ENCODE measurements at regions not wholly inside any gene's neighbourhood (a gene's known extent, or its start where the extent isn't known, plus 50 kb on each side); places are given as distances from the start of the nearest gene placed in this dataset.

DNA sequence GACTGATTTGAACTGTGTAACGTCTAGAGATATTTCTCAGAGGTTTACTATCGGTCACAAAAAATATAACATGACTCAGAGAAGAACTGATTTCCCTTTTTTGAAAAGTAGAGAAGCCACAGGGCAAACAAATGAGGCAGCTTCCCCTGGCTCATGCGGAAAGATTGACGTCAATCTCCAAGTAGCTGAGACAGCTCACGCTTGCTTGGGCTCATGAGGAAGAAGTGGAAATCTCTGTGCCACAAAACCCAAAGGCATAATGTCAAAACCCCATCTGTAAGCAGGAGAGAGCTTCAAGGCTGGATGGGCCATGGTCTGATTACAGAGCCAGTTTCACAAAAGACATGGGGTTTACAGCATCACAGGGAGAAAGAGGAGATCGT, 188.1 kb downstream of the ARL4C start:
- DNase-seq (ENCODE audit: extremely low read depth, low read depth) = no peak

DNA sequence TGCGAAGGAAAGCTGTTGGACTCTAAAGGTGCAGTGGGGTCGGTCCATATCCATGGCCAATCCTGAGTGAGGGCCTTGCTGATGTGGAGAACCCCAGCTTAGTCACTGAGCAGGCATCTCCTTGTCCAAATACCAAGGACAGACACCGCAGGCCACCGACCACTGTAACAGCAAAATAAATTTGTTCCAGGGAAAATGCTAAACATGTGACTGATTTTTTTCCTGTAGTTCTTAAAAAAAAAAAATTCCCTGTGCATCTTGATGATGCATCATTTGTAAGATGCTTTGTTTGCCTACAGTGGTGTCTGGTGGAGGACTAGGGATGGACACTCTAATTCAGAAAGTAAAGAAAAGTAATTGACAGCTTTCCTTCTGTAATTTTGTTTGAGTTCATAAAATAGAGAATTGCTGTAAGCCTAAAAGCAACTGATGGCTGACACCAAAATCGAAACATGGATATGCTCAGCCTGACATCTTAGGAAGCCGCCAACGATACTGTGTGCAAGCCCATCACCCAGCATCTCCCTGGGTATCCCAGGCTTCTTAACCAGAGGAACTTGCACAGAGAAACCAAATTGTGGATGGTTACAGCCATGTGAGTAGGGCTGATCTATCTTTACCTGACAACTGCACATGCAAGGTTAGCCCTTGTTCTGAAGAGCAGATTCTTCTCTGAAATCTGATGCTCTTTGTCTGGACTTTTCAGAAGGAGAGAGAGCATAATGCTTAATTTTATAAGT, 188.6 kb downstream of the ARL4C start:
- no peak for DNase-seq (ENCODE audit: extremely low read depth, low read depth)

DNA sequence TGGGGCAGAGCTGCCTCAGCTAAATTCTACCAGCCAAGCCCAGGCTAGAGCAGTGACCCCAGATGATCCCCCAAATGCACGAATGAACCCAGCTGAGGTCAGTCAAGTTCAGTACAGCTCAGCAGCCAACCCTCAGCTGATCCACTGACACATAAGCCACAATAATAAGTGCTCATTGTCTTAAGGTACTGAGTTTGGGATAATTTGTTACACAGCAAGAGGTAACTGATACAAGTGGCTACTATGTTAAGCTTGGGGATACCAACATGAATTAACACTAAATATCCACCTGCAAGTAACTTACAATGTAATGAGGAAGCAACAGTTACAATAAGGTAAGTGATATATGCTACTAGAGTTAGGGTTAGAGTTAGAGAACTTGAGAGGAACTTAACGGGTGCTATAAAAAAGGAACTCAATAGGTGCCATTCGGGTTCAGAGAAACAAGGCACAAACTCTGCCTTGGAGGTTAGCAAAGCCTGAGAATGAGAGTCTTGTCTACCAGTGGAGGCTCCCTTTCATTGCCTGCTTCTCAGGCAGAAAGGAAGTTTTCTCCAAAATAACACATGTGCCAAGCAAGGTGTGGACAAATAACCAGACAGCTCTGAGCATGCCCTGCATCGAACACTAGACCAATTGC, 189.4 kb downstream of the ARL4C start:
- no peak for DNase-seq (ENCODE audit: extremely low read depth, low read depth)

DNA sequence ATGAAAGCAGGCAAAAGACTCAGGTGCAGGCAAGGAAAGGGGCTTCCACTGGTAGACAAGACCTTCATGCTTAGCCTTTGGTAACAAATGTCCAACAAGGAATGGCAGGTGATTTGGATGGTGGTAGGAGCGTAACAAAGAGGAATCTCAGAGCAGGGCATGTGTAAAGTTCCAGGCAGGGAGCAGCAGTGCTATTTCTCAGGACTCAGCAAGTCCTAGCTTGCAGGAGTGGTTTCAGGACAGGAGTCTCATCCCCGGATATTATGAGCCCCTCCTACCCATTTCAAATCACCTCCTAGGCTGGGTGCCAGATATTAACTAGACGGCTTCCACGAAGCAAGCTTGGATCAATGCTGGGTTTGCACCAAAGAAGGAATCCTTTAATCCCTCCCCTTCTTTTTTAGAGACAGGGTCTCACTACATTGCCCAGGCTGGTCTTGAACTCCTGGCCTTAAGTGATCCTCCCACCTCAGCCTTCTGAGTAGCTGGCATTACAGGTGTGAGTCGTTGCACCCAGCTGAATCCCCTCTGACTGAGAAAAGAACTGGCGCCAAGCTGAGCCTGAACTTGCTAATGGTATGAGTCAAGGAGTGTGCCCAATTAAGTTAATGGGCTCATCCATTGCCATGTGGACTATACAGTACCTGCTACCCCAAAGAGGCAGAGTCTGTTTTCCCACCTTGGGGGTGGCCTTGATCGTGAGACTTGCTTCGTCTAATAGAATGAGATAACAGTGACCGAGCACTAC, 190.3 kb downstream of the ARL4C start:
- DNase-seq (ENCODE audit: extremely low read depth, low read depth) = no peak

DNA sequence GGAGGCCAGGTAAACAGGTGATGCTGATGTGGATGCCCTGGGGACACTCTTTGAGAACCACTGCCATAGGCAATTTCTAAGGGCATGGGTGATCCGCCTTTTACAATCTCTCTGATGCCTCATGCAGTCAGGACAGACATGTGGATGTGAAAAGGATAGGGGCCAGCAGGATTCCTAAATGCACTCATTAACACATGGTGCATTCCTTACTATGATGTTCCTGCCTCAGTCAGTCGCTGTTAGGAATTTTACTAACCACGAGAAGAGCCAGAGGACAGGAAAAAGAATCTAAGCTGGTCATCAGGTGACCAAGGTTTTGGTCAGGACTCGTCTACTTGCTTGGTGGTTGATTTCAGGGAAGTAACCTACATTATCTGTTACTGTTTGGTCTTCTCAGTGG, 191.0 kb downstream of the ARL4C start:
- no peak for DNase-seq (ENCODE audit: extremely low read depth, low read depth)

DNA sequence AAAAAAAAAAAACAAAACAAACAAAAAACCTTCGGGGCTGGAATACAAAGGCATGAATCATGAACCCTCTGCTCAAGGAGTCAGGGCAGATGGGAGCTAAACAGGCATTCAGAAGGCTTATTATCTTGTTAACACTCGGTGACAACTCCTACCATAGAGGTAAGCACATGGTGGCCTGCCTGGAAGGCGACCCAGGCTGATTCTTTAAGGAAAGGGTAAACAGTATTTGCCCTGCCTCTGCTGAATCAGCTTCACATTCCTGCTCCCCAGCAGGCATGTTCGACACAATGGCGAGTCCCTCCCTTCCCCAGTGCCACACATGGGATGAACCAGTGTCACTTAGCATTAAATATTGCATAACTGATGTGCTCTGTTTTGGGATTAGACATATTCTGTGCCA, 191.9 kb downstream of the ARL4C start:
- DNase-seq (ENCODE audit: extremely low read depth, low read depth) = no peak

DNA sequence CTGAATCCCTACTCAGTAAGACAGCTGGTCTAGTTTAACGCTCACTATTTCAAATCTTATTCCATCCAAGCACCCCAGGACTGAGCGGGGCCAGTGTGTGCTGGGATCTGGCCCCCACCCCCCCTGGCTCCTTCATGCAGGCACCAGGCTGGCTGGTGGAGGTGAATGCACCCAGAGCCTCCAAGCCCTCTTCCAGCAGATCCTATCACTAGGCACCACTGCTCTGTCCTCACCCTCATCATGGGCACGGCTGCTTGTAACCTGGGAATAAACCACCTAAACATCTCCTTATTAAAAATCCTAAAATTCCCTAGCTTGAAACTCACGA, 194.3 kb downstream of the ARL4C start:
- DNase-seq (ENCODE audit: extremely low read depth, low read depth) = no peak

DNA sequence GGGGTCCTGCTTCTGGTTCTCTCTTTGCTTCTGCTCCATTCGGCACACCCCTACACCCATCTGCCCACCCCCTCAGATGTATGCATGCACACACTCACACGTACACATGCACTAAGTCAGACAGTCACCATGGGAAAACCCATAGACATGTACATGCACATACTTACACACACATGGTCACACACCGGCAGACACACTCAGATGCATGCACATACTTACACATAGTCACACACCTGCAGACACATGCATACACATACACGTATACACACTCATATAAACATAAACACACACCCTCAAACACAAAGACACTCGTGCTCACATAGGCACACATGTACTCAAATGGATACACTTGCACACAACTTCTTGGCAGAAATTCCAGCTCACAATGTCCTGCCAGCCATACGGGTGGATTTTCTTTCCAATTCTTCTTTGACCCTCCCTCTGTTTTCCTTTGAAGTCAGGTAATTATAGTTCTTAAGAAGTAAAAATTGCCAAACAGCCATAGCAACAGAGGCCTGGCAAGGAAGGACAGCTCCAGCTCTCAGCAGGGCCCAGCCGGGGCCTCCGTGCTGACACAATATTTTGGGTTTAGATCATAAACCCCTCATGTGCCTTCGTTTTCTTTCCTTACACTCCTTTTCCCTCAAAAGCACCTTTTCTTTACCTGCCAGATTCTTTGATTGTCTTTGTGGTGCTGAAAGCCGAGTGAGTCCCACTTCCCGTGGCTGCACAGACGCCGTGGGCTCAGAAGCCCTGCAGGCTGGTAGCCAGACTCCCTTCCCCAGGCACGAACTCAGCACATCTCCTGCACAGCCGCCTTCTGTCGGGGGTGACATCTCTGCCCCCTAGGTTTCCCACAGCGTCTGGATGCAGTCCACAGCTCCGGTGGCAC, 195.7 kb downstream of the ARL4C start:
- DNase-seq (ENCODE audit: extremely low read depth, low read depth) = no peak

DNA sequence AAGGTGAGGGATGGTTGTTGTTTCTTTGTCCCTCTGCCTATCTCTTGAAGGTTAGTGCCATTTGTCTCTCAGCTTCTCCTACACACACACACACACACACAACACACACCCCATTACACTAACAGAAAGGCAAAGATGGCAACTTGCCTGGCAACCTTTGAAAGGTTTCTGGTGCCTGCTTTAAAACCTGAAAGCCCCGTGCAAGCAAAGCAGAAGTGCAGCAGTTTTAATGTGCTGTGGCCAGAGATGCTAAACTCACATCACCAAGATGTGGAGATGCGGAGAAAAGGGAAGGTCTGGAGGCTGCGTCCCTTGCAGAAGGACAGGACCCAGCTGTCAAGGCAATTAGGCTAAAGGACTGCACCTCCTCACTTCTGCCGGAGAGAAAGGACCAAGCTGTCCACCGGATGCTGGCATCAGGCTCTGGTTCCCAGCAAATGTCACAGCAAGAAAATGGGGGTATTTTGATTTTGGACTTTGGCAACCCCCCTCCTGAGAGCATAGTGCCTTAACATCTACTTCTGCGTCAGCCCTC, 196.4 kb downstream of the ARL4C start:
- no peak for DNase-seq (ENCODE audit: extremely low read depth, low read depth)

DNA sequence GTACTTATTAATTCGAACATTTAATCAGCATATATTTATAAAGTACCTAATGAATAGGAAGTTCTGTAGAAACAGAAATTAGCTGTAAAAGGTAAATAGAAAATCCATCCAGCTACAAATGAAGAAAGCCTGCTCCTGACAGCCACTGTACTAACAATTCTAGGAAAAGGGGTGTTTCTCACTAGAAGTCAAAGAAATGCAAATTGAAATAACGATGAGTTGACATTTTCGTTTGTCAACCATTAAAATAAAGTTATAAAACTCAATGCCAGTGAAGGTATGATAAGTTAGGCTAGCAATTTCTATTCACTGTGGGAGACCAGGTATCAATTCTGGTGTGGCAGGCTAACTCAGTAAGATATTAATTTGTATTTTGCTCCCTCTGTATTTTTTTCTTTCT, 198.0 kb downstream of the ARL4C start:
- DNase-seq (ENCODE audit: extremely low read depth, low read depth) = no peak

DNA sequence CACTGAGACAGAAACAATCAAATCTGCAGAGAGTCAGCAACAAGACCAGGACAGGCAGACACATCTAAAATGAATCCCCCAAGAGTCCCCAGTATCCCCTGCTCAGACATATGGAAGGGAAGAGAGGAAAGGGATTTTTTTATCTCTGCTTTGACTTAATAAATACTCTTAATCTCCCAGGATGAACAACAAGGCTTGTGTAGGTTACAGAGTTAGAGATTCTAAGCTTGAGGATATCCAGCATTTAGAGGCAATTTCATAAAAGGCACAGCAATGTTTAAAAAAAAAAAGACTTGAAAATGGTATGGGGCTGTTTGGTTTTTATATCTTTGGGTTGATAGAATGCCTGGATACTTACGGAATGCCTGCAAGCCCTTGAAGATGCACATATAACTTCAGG, 199.9 kb downstream of the ARL4C start:
- no peak for DNase-seq (ENCODE audit: extremely low read depth, low read depth)

DNA sequence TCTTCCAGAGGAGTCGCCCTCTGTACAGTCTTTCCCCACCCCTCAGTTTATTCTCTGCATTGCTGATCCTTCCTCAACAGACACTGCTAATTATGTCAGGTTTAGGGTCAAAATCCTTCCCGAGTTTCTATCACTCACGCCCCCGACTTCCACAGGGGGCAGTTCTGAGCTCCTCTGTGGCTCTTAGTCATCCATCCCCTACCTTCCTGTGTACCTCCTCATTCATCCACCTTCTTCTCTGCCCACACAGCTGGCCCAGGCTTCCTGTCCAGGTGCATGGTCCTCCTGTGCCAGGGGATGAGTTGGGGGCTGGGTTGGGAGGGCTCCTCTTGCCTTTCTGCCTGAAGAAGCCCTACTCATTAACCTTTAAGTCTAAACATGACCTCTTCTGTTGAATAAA, 202.9 kb downstream of the ARL4C start:
- no peak for DNase-seq (ENCODE audit: extremely low read depth, low read depth)

DNA sequence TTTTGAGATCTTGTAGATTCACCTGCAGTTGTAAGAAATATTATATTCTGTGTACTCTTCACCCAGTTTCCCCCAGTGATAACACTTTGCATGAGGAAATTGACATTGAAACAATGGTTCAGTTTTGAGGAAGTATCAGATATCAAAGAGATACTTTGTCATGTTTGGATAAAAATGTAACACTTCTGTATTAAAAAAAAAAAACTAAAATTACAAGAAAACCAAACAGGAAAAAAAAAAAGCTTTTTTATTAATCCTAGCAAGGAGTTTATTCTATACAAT, 204.0 kb downstream of the ARL4C start:
- DNase-seq (ENCODE audit: extremely low read depth, low read depth) = no peak

DNA sequence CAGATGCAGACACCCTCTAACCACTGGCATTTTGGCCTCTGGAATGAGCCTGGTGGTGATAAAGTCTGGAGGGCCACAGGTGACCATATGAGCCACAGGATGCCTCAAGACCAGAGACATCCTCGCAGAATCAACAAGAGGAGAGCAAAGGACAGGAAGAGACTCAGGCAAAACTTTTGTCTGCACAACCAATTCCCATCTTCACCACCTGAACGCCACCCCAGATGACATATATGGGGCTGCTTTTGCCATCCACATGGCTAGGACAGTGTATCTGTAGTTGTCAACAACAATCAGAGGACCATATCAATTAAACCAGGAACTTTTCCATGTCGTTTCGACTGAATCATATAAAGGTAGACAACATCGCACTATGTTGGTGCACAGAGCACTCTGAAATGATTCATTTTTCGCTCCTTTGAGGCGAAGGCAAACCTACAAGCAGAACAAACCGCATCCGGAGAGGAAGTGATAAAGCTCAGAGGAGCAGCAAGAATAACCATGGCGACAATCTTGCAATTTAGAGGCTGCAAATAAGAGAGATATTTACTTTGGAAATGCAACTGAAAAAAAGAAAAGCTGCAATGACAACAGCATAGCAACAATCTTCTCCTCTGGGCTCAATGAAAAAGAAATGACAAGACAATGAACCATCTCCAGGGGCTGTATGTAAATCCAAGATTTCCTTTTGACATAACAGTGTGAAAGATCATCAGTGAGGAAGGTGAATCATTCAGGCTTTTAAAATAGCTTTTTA, 204.5 kb downstream of the ARL4C start:
- no peak for DNase-seq (ENCODE audit: extremely low read depth, low read depth)

DNA sequence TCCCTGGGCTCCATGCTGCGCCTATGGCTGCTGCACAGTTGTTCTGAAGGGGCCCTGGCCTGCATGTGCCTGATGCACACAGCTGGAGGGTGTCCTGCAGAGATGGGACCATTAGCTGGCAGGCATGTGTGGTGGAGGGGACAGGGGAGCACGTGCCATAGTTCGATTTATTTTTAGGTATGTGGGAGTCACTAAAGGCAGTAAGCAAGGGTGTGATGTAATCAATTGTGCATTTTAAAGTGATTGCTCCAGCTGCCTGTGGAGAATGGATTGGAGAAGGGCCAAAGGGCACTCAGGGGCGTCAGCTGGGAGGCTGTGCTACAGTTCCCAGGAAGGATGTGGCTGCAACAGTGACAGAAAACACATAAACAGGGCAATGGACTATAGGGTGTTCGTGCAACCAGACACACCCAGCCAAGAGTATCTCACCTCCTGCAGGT, 205.1 kb downstream of the ARL4C start:
- no peak for DNase-seq (ENCODE audit: extremely low read depth, low read depth)

DNA sequence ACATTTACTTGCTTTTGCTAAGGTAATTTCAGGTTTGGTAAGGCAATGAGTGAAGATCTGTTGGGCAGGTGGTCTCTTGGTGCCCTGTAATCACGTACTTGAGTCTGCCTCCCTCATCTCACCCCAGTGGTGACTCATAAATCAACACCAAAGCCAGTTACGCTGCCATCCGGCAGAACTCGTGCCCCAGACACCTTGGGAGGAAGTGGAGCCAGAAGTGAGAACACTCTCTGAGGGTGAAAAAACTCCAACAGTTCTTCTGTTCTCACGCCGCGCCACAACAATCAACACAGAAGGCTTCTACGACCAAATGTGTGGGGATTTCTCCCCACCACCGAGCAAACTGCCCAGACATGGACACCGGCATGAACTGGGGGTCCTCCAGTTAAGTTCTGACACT, 206.2 kb downstream of the ARL4C start:
- no peak for DNase-seq (ENCODE audit: extremely low read depth, low read depth)

DNA sequence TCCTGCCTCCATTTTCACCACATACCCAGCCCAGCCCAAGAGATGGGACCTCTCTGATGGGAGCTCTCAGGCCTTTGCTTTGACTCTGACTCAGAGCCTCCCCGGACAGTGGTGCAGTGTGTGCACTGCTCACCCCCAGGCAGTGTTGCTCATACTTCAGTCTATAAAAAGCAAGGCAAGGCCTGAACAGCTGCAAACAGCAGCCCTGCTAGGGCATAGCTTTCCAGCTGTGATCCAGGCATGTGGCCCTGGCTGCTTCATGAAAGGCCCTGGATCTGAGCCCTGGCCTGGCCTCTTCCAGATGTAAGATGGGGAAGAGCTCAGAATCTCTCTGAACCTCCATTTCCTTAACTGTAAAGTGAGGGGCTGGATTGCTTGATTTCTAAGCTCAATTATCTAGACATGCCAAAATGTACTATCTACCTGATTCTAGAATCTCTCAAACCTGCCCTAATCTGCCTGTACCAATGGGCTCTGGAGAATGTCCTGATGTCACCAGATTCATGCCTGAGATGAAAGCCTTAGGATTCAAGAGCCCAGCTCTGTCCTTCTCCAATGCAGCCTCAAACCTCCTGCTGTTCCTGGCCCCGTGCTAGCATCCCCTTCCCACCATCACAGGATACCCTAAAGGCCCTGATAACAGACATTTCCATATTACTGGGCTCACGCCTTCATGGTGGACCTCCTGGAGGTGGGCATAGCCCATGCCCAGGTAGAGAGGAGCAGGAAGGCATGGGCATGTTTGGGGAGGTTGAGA, 206.9 kb downstream of the ARL4C start:
- DNase-seq (ENCODE audit: extremely low read depth, low read depth) = no peak

DNA sequence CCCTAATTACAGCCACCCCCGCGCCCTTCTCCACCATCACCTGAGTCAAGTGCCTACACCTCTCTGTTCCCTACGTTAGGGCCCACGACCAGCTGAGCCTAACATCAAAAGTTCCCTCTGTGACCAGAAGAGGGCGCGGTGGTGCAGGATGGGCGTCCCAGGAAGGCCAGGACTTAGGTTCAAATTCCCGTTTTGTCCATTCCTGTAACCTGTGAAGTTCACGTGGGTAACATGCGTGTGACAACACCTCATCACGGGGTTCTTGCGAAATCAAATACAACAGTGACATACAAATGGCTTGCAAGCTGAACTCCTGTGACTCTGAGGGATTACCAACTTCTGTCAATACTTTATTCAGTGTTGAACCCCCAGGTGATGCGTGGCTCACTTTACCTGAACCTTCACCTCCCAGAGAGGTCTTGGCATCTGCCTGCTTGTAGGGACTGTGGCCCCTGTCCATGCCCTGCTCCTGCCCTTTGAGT, 207.9 kb downstream of the ARL4C start:
- DNase-seq (ENCODE audit: extremely low read depth, low read depth) = peak; percentile 61

DNA sequence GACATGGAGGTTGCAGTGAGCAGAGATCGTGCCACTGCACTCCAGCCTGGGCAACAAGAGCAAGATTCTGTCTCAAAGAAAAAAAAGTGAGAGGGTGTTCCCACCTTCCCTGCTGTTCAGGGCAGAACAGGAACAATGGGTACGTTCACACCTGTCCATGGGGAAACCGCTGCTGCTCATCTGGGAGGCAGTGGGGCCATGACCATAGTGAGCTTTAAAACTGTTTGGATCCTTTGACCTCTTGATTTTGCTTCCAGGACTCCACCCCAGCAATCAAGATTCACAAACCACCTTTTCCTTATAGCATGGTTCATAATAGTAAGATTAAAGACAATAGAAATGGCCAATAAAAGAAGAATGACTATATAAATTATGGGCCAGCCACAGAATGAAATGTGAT, 209.2 kb downstream of the ARL4C start:
- no peak for DNase-seq (ENCODE audit: extremely low read depth, low read depth)
